H9 (cell line): ENCODE measurements at regions not wholly inside any gene's neighbourhood (a gene's known extent, or its start where the extent isn't known, plus 50 kb on each side); places are given as distances from the start of the nearest gene placed in this dataset.

ENCODE experiments used
- DNase-seq: peaks from one replicate; pipeline ENCODE4 v3.0.0-alpha.2; 2017
- H2AFZ ChIP-seq: one replicate; pipeline ENCODE4 v1.6.1; 2013; ENCODE audit warnings: mild to moderate bottlenecking, low read length, control low read depth, moderate library complexity
- H2AK5ac ChIP-seq: 2 replicates; pipeline ENCODE4 v1.6.1; 2013; ENCODE audit warnings: low read length, control low read depth, mixed read lengths; ENCODE audit not compliant: insufficient read length
- H2BK120ac ChIP-seq: one replicate; pipeline ENCODE4 v1.6.1; 2013; ENCODE audit warnings: low read depth, mild to moderate bottlenecking, low read length, control low read depth, inconsistent platforms; ENCODE audit not compliant: poor library complexity, severe bottlenecking
- H2BK12ac ChIP-seq: 2 replicates; pipeline ENCODE4 v1.6.1; 2013; ENCODE audit warnings: low read length, control low read depth, mixed read lengths, low read depth; ENCODE audit not compliant: insufficient read length
- H2BK15ac ChIP-seq: 2 replicates; pipeline ENCODE4 v1.6.1; 2013; ENCODE audit warnings: low read depth, low read length, control low read depth
- H2BK20ac ChIP-seq: one replicate; pipeline ENCODE4 v1.6.1; 2013; ENCODE audit warnings: low read depth, mild to moderate bottlenecking, low read length, control low read depth, inconsistent platforms; ENCODE audit not compliant: poor library complexity, severe bottlenecking
- H2BK5ac ChIP-seq: 2 replicates; pipeline ENCODE4 v1.6.1; 2013; ENCODE audit warnings: low read length, control low read depth, mixed read lengths; ENCODE audit not compliant: insufficient read length
- H3K14ac ChIP-seq: 2 replicates; pipeline ENCODE4 v1.6.1; 2013; ENCODE audit warnings: low read length, control low read depth; ENCODE audit not compliant: insufficient read depth
- H3K18ac ChIP-seq: 2 replicates; pipeline ENCODE4 v1.6.1; 2013; ENCODE audit warnings: low read depth, mild to moderate bottlenecking, mixed read lengths, low read length, control low read depth; ENCODE audit not compliant: insufficient read length
- H3K23ac ChIP-seq: 2 replicates; pipeline ENCODE4 v1.6.1; 2013; ENCODE audit warnings: low read length, control low read depth, mixed read lengths, low read depth; ENCODE audit not compliant: insufficient read length
- H3K23me2 ChIP-seq: 2 replicates; pipeline ENCODE4 v1.6.1; 2013; ENCODE audit warnings: low read depth, mild to moderate bottlenecking, mixed read lengths, low read length, control low read depth; ENCODE audit not compliant: insufficient read length, poor library complexity, severe bottlenecking
- H3K27ac ChIP-seq: 2 replicates; pipeline ENCODE4 v1.5.1; 2013; ENCODE audit warnings: low read length, control low read depth, mixed read lengths, low read depth; ENCODE audit not compliant: insufficient read length
- H3K27me3 ChIP-seq: 2 replicates; pipeline ENCODE4 v1.6.1; 2013; ENCODE audit warnings: low read length, control low read depth, inconsistent platforms; ENCODE audit not compliant: insufficient read depth
- H3K4ac ChIP-seq: 2 replicates; pipeline ENCODE4 v1.6.1; 2013; ENCODE audit warnings: low read depth, mild to moderate bottlenecking, control low read depth, inconsistent platforms, low read length, moderate library complexity
- H3K4me1 ChIP-seq: 2 replicates; pipeline ENCODE4 v1.6.1; 2013; ENCODE audit warnings: low read length, control low read depth, inconsistent platforms; ENCODE audit not compliant: insufficient read depth
- H3K4me2 ChIP-seq: 2 replicates; pipeline ENCODE4 v1.6.1; 2013; ENCODE audit warnings: low read length, control low read depth, mixed read lengths; ENCODE audit not compliant: insufficient read length, insufficient read depth
- H3K56ac ChIP-seq: 2 replicates; pipeline ENCODE4 v1.6.1; 2013; ENCODE audit warnings: low read depth, mild to moderate bottlenecking, mixed read lengths, low read length, control low read depth; ENCODE audit not compliant: insufficient read length
- H3K79me1 ChIP-seq: 2 replicates; pipeline ENCODE4 v1.6.1; 2013; ENCODE audit warnings: low read depth, mild to moderate bottlenecking, moderate library complexity, low read length, control low read depth, inconsistent platforms; ENCODE audit not compliant: insufficient read depth, poor library complexity, severe bottlenecking
- H3K79me2 ChIP-seq: 2 replicates; pipeline ENCODE4 v1.6.1; 2013; ENCODE audit warnings: low read length, control low read depth, inconsistent platforms; ENCODE audit not compliant: insufficient read depth
- H3K9ac ChIP-seq: 2 replicates; pipeline ENCODE4 v1.6.1; 2013; ENCODE audit warnings: low read length, control low read depth, mixed read lengths; ENCODE audit not compliant: insufficient read length; ENCODE audit errors: extremely low read depth
- H3K9me3 ChIP-seq: one replicate; pipeline ENCODE4 v1.6.1; 2013; ENCODE audit warnings: low read depth, low read length, inconsistent platforms; ENCODE audit not compliant: control insufficient read depth
- H3T11ph ChIP-seq: one replicate; pipeline ENCODE4 v1.6.1; 2013; ENCODE audit warnings: mild to moderate bottlenecking, low read length, control low read depth, inconsistent platforms
- H4K20me1 ChIP-seq: one replicate; pipeline ENCODE4 v1.6.1; 2013; ENCODE audit not compliant: control insufficient read depth, insufficient read length, insufficient read depth
- H4K5ac ChIP-seq: 2 replicates; pipeline ENCODE4 v1.6.1; 2013; ENCODE audit warnings: low read depth, mild to moderate bottlenecking, mixed read lengths, low read length, control low read depth; ENCODE audit not compliant: insufficient read length
- H4K8ac ChIP-seq: replicated peaks from 2 replicates; pipeline ENCODE4 v1.6.1; 2013; ENCODE audit warnings: low read length, control low read depth, mixed read lengths, low read depth; ENCODE audit not compliant: insufficient read length
- H4K91ac ChIP-seq: 2 replicates; pipeline ENCODE4 v1.6.1; 2013; ENCODE audit warnings: low read depth, mild to moderate bottlenecking, moderate library complexity, mixed read lengths, low read length, control low read depth; ENCODE audit not compliant: insufficient read length
- H3K27ac Mint-ChIP-seq, 3 experiments: 2 replicates in 2 of 3; 3 replicates in 1 of 3; pipeline ENCODE4 v1.8.0; 2020 to 2021; ENCODE audit warnings: mixed read lengths in 3 of 3, mild to moderate bottlenecking in 1 of 3, moderate library complexity in 1 of 3
- H3K27me3 Mint-ChIP-seq: 2 replicates; pipeline ENCODE4 v1.8.0; 2021; ENCODE audit warnings: low read depth, mild to moderate bottlenecking, moderate library complexity, mixed read lengths
- H3K36me3 Mint-ChIP-seq, 3 experiments: 2 replicates in 2 of 3; 3 replicates in 1 of 3; pipeline ENCODE4 v1.8.0; 2020 to 2021; ENCODE audit warnings: low read depth in 3 of 3, mixed read lengths in 3 of 3; ENCODE audit not compliant: insufficient read depth in 1 of 3
- H3K4me1 Mint-ChIP-seq, 2 experiments: 2 replicates each; pipeline ENCODE4 v1.8.0; 2020; ENCODE audit warnings: mixed read lengths in 2 of 2
- H3K4me3 Mint-ChIP-seq, 2 experiments: 2 replicates in 1 of 2; 3 replicates in 1 of 2; pipeline ENCODE4 v1.8.0; 2020 to 2021; ENCODE audit warnings: mild to moderate bottlenecking in 2 of 2, mixed read lengths in 2 of 2, moderate library complexity in 1 of 2
- H3K9me3 Mint-ChIP-seq, 2 experiments: 2 replicates in 1 of 2; 3 replicates in 1 of 2; pipeline ENCODE4 v1.8.0; 2020; ENCODE audit warnings: mild to moderate bottlenecking in 2 of 2, mixed read lengths in 2 of 2, moderate library complexity in 1 of 2
- CTCF ChIP-seq: fragments of 200-600 bp; sonication (generic); conservative IDR thresholded peaks from 3 replicates; pipeline ENCODE4 v1.8.0; 2021; ENCODE audit warnings: antibody characterized with exemption, mild to moderate bottlenecking

- no peaks in the 10 kb centered on the region; the same call in 1 of the 2 replicates for H3K79me2 ChIP-seq
- H3K27ac ChIP-seq = no peak overlapping the region
- H3K23ac ChIP-seq = no peak overlapping the region
- no peak overlapping the region for H2BK120ac ChIP-seq
- H2BK20ac ChIP-seq = no peak overlapping the region
- H2BK15ac ChIP-seq = no peak overlapping the region
- H2AK5ac ChIP-seq = no peak overlapping the region
- H3K79me1 ChIP-seq = no peaks in the 10 kb centered on the region
- no peak overlapping the region for H3T11ph ChIP-seq
- no peak overlapping the region for H2BK12ac ChIP-seq
- no peaks in the 10 kb centered on the region for H3K27me3 Mint-ChIP-seq
- no peak overlapping the region for H3K56ac ChIP-seq
- H4K8ac ChIP-seq = no peak overlapping the region
- no peak overlapping the region for H4K91ac ChIP-seq
- no peak overlapping the region for H3K9ac ChIP-seq
- H3K27me3 ChIP-seq = no peaks in the 10 kb centered on the region
- no peaks in the 10 kb centered on the region for H3K9me3 ChIP-seq
- H3K4ac ChIP-seq = no peak overlapping the region
- H3K4me1 Mint-ChIP-seq = no peaks in the 10 kb centered on the region
- no peak overlapping the region for H3K4me3 Mint-ChIP-seq
- H3K23me2 ChIP-seq = no peaks in the 10 kb centered on the region
- no peak overlapping the region for H3K14ac ChIP-seq
- H2BK5ac ChIP-seq = no peak overlapping the region
- H2AFZ ChIP-seq = no peak overlapping the region
- no peak overlapping the region for H3K27ac Mint-ChIP-seq
- H3K36me3 Mint-ChIP-seq = no peaks in the 10 kb centered on the region
- H4K5ac ChIP-seq = no peak overlapping the region
- TF ChIP-seq CTCF = no peak
- no peak overlapping the region for H3K4me2 ChIP-seq
- H3K4me1 ChIP-seq = no peaks in the 10 kb centered on the region
- no peaks in the 10 kb centered on the region for H4K20me1 ChIP-seq
- no peak for DNase-seq
- H3K9me3 Mint-ChIP-seq = no peaks in the 10 kb centered on the region
- no peak overlapping the region for H3K18ac ChIP-seq
Observed at GRCh38 chr11:127873478-127873877, 713.9 kb downstream of the ETS1 start.
